HG03565 (cell line): ENCODE measurements at regions not wholly inside any gene's neighbourhood (a gene's known extent, or its start where the extent isn't known, plus 50 kb on each side); places are given as distances from the start of the nearest gene placed in this dataset.

Source experiments
- ATAC-seq: cut with Tn5 transposase; IDR thresholded peaks from one replicate; pipeline ENCODE4 v1.9.1; 2021; ENCODE audit warnings: mild to moderate bottlenecking, moderate library complexity; ENCODE audit not compliant: unreplicated experiment

- ATAC-seq, result no peak
Observed at GRCh38 chr10:58969576-58969975, 206.9 kb upstream of the PHYHIPL start.

DNA sequence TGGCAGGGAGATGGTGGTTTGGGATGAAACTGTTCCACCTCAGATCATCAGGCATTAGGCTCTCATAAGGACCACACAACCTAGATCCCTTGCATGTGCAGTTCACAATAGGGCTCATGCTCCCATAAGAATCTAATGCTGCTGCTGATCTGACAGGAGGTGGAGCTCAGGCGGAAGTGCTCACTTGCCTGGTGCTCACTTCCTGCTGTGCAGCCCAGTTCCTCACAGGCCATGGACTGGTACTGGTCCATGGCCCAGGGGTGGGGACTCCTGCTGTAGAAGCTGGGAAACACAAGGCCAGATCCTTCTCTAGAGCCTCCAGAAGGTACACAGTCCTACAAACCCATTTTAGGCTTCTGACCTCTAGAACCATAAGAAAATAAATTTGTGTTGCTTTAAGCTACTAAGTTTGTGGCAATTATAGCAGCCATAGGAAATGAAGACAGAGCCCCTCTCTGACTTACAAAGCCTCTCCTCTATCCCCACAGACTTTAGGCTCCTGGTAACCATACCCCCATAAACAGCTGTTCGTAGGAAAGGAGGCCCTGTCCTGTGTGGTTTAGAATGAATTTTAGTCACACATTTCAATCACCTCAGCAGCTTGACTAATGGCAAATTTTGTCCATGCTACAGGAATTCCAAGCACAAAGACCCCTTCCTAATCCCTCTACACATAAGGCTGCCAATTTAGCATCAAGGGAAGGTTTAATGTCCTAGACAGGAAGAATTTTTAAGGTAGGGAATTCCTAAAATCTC, 206.1 kb upstream of the PHYHIPL start:
- no peak for ATAC-seq

GRCh38 chr10:58971211-58971610, 205.2 kb upstream of the PHYHIPL start:
- ATAC-seq, result no peak

GRCh38 chr10:58971796-58972491, 204.5 kb upstream of the PHYHIPL start:
- no peak for ATAC-seq

- no peak for ATAC-seq
Observed at GRCh38 chr10:58972576-58973234, 203.7 kb upstream of the PHYHIPL start.

DNA sequence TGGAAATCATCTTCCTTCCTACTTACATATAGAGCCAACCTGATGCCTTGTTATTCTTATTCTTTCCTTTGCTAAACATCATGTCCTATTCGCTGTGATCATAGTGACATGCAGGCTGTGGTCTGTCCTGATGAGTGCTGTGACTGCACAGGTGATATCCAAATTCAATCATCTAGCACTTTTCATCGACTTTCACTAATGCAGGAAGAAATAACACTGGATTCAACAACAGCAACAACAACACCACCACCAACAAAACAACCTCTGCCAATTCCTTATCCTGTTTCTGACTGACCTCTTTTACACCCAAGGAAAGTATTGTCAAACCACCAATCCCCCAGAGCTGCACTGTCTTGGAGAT, 203.2 kb upstream of the PHYHIPL start:
- no peak for ATAC-seq

DNA sequence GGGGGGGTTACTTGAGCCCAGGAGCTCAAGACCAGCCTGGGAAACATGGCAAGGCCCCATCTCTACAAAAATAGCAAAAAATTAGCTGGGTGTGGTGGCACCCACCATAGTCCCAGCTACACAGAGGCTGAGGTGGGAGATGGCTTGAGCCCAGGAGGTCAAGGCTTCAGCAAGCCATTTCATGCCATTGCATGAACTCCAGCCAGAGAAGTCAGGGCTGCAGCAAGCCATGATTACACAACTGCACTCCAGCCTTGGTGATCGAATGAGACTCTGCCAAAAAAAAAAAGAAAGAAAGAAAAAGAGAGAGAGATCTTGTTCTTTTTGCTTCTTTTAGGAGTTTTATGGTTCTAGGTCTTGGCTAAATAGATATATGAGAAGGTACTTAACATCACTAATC, 200.2 kb upstream of the PHYHIPL start:
- no peak for ATAC-seq

DNA sequence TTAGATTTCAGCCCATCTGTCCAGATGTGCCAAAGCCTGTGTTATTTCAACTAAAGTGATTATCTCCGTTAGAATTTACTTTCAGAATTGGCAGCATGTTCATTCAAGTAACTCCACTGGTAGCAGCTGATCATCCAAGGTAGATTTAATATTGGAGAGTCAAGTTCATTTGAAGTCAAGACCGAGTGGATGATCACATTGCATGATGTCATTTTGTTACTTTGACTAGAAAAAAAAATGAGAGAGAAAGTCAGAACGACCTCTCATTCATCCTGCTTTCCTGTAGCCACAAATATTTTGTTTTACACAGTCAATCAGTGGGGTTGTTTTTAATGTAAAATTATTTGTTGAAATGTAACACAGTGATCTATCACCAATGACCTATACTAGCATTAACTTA, 196.7 kb upstream of the PHYHIPL start:
- no peak for ATAC-seq

DNA sequence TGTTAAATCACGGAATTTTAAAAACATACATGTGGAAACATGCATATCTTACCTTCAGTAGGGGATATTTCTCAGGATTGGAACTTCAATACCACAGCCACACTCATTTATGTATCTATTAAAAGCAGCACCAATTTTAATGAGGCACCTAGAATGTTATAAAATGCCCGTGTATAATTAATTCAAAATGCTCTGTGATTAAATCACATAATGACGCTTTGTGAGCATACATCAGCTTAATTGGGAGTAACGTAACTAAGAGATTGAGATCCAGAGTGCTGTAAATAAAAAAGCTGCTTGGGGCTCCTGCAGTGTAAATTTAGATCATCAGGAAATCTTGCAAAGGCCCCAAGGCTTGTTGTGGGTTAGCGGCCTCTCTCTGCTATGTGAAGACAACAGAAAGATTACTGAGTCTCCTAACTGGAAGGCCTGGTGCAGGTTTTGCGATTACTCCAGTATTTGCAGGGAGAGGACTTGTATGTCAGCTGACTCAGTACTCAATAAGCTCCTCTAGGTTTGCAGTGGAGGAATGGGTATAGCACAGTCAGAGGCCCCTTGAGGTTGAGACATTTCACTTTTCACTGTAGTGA, 195.5 kb upstream of the PHYHIPL start:
- no peak for ATAC-seq

DNA sequence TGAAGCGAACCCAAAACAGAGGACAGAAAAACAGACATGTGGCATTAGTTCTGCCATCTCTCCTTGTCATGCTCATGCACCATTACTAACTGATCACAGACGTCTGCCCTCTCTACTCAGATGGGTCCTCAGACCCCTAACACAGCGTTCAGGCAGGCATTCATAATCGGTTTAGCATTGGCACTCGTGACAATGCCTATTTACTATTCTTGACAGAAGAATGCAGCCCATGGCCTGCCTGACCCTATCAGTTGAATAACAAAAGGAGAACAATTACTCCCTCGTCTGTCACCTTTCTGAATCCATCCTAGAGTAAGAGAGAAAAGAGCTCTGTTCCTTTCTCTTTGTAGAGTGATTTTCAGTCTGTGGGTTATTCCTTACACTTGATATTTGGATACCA, 194.6 kb upstream of the PHYHIPL start:
- no peak for ATAC-seq

- no peak for ATAC-seq
Observed at GRCh38 chr10:58982470-58983239, 193.8 kb upstream of the PHYHIPL start.

DNA sequence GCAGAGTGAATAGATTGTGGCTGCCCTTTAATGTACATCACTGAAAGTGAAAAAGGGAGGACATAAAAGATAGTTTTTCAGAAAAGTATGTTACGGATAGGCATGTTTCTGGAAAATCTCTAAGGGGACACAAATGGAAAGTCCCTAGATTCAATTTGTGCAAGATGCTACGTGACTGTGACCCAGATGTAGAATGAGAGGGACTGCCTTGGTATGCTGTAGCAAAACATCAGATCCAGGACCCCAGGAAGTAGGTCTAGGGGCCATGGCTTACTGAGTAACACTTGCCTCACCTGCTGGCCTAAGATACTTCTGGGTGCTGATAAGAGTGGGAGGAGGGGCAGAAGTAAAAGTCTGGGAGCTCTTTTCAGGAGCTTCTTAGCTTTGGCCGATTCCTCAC, 191.2 kb upstream of the PHYHIPL start:
- ATAC-seq, result no peak

DNA sequence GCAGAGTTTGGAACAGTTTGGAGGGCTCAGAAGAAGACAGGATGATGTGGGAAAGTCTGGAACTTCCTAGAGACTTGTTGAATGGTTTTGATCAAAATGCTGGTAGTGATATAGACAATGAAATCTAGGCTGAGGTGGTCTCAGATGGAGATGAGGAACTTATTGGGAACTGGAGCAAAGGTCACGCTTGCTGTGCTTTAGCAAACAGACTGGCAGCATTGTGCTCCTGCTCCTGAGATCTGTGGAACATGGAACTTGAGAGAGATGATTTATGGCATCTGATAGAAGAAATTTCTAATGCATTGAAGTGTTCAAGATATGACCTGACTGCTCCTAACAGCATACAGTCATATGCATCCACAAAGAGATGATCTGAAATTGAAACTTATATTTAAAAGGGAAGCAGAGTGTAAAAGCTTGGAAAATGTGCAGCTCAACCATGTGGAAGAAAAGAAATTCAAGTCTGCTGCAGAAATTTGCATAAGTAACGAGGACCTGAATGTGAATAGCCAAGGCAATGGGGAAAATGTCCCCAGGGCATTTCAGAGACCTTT, 186.9 kb upstream of the PHYHIPL start:
- ATAC-seq, result no peak

DNA sequence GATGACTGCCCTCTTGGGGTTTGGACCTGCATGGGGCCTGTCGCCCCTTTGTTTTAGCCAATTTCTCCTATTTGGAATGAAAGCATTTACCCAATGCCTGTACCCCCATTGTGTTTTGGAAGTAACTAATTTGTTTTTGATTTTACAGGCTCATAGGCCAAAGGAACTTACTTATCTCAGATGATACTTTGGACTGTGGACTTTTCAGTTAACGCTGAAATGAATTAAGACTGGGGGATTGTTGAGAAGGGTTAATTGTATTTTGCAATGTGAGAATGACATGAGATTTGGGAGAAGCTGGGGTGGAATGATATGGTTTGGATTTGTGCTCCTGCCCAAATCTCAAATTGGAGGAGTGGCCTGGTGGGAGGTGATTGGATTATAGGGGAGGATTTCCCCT, 185.8 kb upstream of the PHYHIPL start:
- no peak for ATAC-seq

- no peak for ATAC-seq
Observed at GRCh38 chr10:58991856-58992255, 184.6 kb upstream of the PHYHIPL start.

DNA sequence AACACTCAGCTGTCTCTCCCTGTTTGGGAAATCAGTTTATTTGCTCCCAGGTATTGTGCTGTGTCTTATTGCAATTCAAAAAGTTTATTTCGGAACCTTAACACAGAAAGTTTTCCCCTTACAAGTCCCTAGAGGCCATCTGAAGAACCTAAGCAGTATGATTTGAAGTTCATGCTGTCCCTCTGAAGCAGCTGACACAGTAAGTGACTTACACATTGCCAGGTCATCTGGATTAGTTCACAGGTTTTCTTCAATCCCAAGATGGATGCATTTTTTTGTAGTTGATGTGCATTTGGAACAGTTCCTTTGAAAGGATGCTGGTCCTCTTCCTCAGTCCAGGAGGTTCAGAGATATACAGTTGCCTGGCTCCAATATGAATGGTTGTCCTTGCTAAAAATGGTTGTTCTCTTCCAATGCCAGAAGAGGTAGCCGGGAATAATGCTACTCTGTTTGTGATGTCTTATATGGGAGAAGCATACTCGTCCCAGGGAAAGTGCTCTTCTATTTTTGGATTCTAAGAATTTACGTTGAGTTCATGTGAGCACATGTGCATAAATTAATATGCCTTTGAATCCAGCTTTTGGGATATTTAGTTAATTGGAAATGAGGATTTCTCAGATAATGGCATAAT, 183.5 kb upstream of the PHYHIPL start:
- ATAC-seq, result no peak

DNA sequence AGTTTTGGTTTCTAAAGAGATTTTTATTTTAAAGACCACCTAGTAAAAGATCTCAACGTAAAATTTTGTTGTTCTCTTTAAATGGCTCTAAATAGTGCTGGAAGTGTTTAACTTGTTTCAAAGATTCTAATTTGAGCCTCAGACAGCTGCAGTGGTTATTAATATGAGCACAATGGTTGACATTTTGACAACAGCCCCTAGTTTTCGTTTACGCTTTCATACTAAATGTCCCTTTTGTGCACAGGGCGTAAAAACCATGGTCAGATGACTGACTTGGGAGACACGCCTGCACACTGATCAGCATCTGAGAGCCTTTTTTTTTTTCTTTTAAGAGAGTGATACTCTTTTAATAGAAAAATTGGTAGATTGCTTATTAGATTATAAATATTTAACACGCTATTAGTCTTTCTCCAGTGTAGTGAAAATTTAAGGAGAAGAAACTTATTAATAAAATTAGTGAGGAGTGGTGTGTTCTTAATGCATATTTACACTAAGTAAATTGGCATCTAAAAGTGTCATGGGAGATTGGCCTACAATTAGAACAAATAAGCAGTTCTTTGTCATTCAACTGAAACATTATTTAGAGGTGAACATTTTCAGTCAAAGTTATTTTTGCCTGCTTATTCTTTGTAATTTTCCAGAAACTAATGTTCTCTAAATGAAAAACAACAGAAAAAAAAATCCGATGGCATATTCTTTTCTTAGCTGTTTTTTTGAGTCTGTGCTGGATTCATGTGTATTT, 182.8 kb upstream of the PHYHIPL start:
- peak; percentile 78 for ATAC-seq

- no peak for ATAC-seq
Observed at GRCh38 chr10:58994226-58995057, 182.0 kb upstream of the PHYHIPL start.
